ENCODE measurements at regions not wholly inside any gene's neighbourhood (a gene's known extent, or its start where the extent isn't known, plus 50 kb on each side); places are given as distances from the start of the nearest gene placed in this dataset.

GRCh38 chr13:40181203-40181845 is 485.1 kb downstream of the FOXO1 start:
- no peak overlapping the region; the same call in 1 of the 2 replicates for H3K27ac ChIP-seq
- TF ChIP-seq ZFX (IDR thresholded peaks at IDR 0.05) (no peak), CTCF (conservative IDR thresholded peaks at IDR 0.05) (no peak)

DNA sequence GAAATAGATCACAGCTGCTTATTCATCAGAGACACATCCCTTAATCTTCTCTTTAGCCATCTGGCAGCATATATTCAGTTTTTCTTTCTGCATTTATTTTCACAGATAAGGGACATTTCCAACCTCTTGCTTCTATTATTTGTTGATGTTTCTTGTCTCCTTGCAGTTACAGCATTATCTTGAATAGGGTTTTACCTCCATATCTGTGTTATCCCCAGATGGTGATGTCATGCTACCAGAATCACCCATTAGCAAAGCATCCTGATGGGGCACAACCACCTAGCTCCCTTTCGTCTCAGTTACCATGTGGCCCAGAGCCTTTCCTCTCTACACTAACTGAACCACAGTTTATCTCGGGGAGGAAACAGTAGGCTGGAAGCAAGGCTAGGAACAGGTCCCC is 483.9 kb downstream of the FOXO1 start:
- TF ChIP-seq CTCF (conservative IDR thresholded peaks at IDR 0.05) (no peak), ZFX (IDR thresholded peaks at IDR 0.05) (no peak)
- no peak overlapping the region for H3K27ac ChIP-seq

GRCh38 chr13:40185414-40185813 is 481.0 kb downstream of the FOXO1 start:
- H3K27ac ChIP-seq = no peak overlapping the region

GRCh38 chr13:40186041-40186440 is 480.4 kb downstream of the FOXO1 start:
- TF ChIP-seq CTCF (conservative IDR thresholded peaks at IDR 0.05) (no peak), ZFX (IDR thresholded peaks at IDR 0.05) (no peak)
- no peak overlapping the region for H3K27ac ChIP-seq

More at GRCh38 chr13:40185414-40185813, 481.0 kb downstream of the FOXO1 start:
- TF ChIP-seq ZFX (IDR thresholded peaks at IDR 0.05) = no peak
- no peak for TF ChIP-seq CTCF (conservative IDR thresholded peaks at IDR 0.05)

- no peak overlapping the region for H3K27ac ChIP-seq
- TF ChIP-seq ZFX (IDR thresholded peaks at IDR 0.05) (no peak), CTCF (conservative IDR thresholded peaks at IDR 0.05) (no peak)
Measured at GRCh38 chr13:40186626-40187323, 479.7 kb downstream of the FOXO1 start.

- no peak overlapping the region for H3K27ac ChIP-seq
- TF ChIP-seq ZFX (IDR thresholded peaks at IDR 0.05) = no peak
Measured at GRCh38 chr13:40187324-40187795, 479.1 kb downstream of the FOXO1 start.

DNA sequence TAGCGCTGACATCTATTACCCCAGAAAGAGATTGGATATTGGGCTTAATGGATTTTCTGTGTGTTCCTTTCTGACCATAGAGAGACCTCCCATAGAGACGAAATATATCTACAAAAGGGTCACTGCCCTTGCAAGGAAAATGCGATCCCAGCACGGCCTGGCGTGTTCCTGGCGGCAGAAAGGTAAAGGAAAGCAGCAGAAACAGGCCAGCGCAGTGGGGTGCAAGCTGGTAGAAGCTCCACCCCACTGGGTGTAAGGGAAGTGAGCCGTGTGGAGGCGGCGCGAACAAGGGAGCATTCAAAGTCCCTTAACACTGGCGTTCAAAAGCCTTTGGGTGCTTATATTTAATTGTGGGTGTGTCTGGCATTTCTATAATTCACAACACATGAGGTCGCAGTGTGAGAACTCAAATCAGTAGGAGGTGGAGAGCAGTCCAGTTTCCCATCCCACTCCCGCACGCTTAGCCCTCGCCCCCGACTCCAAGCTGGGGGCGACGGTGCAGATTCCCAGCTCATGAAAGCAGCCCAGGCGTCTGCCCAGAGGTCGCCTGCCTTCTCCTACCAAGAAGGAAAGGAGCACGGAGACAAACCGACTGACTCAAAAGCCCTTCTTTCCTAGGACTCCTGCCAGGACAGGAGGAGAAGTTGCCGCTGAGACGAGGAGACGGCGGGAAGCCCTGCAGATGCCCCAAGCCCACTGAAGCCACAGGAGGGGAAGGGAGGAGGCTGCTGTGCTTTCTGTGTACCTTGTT is 478.4 kb downstream of the FOXO1 start:
- TF ChIP-seq CTCF (conservative IDR thresholded peaks at IDR 0.05) (no peak), ZFX (IDR thresholded peaks at IDR 0.05) (no peak)

More for the DNA sequence above, 478.4 kb downstream of the FOXO1 start:
- H3K27ac ChIP-seq = no peak overlapping the region

Measured in C4-2B (cell line).